Stomach (tissue), 4 donors: ENCODE measurements at regions not wholly inside any gene's neighbourhood (a gene's known extent, or its start where the extent isn't known, plus 50 kb on each side); places are given as distances from the start of the nearest gene placed in this dataset.

Experiments used
- CTCF ChIP-seq, 7 experiments: fragments of 450-650 bp in 4 of 7; fragments of 200-600 bp in 3 of 7; sonication (generic) in 3 of 7; IDR thresholded peaks; one replicate each; pipeline ENCODE4 v1.5.1; 2016 to 2019; ENCODE audit warnings: antibody characterized with exemption in 7 of 7, control low read depth in 2 of 7, mild to moderate bottlenecking in 1 of 7
- EP300 ChIP-seq: sonication (generic); formaldehyde crosslinking; IDR thresholded peaks from one replicate; pipeline ENCODE4 v1.6.1; 2017; ENCODE audit warnings: antibody characterized with exemption
- POLR2A ChIP-seq, 4 donors: fragments of 450-650 bp; IDR thresholded peaks; one replicate each; pipeline ENCODE4 v1.6.1; 2016; ENCODE audit warnings: antibody characterized with exemption in 4 of 4, control low read depth in 2 of 4, mild to moderate bottlenecking in 1 of 4, moderate library complexity in 1 of 4

GRCh38 chr10:127618797-127619196 is 69.7 kb downstream of the NPS start:
- no peak for TF ChIP-seq CTCF (IDR thresholded peaks at IDR 0.05)
- no peak for TF ChIP-seq EP300
- no peak for TF ChIP-seq POLR2A (IDR thresholded peaks at IDR 0.05)
